Posterior cingulate gyrus (tissue), 11 donors: ENCODE measurements at regions not wholly inside any gene's neighbourhood (a gene's known extent, or its start where the extent isn't known, plus 50 kb on each side); places are given as distances from the start of the nearest gene placed in this dataset.
"Not testable (repeated sequence)": the region's sequence is repeated elsewhere in the genome, so short reads cannot be mapped to it uniquely, and the experiment has no call there.

ENCODE experiments used
- DNase-seq, 10 donors: peaks; one replicate each; pipeline versions ENCODE4 v3.0.0 to v3.0.0-alpha.2; 2020 to 2021; ENCODE audit warnings: mixed read lengths in 3 of 10
- intact Hi-C: fragments of 100-400 bp; cut with DNase I; formaldehyde crosslinking; loops from one replicate; pipeline ENCODE4 v1.15.1; 2023

DNA sequence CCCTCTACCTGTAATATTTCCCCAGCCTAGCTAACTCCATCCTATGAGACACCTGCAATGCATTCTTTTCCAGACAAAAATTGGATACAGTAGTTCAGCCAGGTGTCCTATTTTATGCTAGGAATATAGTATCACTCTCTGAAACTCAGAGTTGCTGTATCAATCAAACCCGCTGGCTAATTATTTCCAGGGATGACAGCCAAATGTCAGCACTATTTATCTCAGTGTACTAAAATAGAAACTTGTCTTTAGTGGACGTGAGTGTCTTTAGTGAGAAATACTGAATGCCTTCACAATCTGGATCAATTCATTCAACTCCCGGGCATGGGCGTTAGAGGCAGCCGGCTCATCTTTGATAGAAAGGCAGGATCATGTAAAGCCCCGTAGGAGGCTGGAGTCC is 196.2 kb downstream of the RBM46 start:
- DNase-seq, result no peak
- intact Hi-C loops, result no loop called here

DNA sequence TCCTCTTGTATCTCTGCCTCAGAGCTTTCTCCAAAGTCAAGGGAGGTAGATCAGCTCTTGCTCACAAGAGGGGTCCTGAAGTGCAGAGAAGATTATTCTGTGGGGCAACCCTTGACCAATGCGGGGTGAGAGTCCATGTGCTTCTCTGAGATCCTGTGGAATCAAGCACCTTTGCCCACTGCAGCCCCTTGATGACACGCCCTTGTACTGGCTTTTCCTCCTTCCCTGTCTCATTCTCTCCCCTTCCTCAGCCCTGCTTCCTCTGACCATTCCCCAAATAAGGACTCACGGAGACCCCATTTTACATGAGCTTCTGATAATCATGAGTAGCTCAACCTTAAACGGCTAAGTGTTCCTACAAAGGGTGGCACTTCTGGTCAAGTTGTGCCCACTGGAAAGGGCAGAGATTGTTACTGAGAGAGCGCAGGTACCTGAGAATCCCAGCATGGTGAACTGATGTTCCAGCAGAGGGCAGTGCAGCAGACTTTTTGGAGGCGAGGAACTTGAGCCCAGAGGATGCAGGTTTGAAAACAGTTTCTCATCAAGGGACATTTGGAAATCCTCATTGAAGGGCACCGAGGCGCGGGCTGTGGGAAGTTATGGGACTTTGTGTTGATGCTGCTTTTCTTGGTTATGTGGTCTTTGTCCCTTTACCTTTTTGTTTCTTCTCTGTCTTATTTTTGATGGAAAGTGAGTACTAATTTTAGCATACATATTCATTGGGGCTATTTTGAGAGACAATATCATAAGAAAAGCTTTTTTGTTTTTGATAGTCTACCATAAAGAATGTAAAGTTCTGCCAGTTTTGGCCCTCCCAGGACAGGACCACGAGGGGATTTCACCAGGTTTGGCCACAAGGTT is 201.3 kb downstream of the RBM46 start:
- peak; percentile 17 to 91 (median 70) for DNase-seq
- intact Hi-C loops, result loop anchor here (1.0 to 5.0 kb wide), 2 partner anchors 372 to 390 kb away; no protein-coding TSS in a partner anchor

DNA sequence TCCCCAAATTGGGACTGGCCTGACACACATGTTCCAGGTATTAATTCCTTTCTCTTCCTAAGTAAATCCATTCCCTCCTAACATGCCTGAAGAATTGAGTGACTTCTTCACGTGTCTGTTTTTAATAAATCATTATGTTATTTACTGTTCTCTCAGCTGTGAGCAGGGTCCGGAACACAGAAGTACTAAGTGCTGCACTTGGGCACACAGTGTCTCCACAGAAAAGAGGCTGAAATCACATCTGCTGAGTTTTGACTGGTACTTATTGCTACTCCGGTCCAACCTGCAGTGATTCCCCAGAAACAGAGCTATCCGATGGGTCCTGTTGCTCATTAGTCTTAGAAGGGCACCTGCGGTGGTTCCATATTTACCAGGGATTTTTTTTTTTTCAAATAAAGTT is 202.6 kb downstream of the RBM46 start:
- intact Hi-C loops, result loop anchor here (5.0 kb wide), 1 partner anchor 389 kb away; no protein-coding TSS in a partner anchor
- no peak for DNase-seq

DNA sequence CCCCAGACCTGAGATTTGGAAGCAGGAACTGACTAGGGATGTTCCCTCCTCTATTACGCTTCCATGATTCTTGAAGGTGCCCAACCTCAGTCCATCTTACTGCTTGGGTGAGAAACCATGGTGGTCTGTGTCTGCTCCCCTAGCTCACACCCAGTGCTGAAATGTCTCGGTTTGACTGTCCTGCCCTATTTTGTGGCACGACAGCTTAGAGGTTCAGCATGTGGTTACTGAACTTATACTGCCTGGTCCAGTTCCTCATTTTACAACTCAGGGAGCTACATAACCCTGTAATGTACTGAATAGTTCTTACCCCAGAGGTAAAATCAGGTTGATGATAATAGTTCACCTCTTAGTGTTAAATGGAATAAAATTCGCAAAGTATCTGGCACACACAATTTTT is 203.1 kb downstream of the RBM46 start:
- no peak for DNase-seq
- intact Hi-C loops, result loop anchor here (5.0 kb wide), 1 partner anchor 388 kb away; no protein-coding TSS in a partner anchor

DNA sequence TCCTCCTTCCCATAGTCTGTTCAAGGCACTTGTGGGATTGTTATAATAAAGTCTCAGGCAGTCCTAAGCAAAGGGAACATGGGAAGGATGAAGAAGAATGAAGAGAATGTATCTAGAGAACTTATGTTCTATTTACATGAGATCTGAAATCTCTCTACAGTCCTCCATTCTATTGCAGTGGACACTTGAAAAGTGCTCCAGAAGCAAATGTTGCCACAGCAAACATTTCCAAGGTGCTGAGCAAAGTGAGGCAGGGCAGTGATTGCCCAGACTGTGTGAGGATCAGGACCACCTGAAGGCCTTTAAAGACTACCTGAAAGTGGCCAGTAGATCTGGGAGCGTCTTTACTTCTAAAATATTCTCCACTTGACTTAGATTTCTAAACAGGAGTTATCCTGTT is 203.5 kb downstream of the RBM46 start:
- intact Hi-C loops, result loop anchor here (5.0 kb wide), 1 partner anchor 388 kb away; no protein-coding TSS in a partner anchor

DNA sequence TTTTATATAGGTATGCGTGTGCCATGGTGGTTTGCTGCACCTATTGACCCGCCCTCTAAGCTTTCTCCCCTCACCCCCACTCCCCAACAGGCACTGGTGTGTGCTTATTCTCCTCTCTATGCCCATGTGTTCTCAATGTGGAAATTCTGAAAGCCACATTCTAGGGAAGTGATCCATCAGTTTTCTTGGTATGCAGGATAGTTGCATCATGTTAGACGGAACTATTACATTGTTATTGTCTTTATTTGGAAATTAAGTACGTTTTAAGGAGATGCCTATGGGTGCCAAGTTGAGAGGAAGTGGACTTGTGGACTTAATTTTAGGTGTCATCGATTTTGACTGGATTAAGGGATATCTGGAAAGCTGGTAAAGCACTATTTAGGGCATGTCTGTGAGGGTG is 204.6 kb downstream of the RBM46 start:
- DNase-seq, result no peak
- intact Hi-C loops, result no loop called here

More for the DNA sequence above, 203.5 kb downstream of the RBM46 start:
- DNase-seq, result no peak

DNA sequence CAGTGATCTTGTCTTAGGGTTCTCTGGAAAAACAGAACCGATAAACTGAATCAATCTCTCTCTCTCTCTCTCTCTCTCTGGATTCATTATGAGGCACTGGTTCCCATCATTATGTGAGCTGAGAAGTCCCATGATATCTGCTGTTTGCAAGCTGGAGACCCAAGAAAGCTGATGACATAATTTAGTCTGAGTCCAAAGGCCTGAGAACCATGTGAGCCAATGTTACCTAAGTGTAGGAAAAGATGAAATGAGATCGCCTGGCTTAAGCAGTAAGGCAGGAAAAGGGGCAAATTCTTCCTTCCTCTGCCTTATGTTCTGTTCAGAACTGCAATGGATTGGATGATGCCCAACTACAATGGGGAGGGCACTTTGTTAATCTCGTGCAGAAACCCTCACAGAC is 207.4 kb downstream of the RBM46 start:
- intact Hi-C loops, result no loop called here
- DNase-seq, result no peak

DNA sequence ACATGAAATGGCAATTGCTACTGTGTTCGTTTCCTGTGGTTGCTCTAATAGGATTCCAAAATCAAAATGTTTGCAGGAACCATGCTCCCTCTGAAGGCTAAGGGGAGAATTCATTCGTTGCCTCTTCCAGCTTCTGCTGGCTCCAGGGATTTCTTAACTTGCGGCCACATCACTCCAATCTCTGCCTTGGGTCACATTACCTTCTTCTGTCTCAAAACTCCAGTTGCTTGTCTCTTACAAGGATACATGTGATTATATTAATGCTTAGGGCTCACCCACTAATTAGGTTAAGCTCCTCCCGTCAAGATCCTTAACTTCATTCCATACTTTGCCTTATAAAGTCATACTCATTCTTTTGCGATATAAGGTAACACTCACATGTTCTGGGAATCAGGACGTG is 208.4 kb downstream of the RBM46 start:
- intact Hi-C loops, result no loop called here
- DNase-seq, result no peak

DNA sequence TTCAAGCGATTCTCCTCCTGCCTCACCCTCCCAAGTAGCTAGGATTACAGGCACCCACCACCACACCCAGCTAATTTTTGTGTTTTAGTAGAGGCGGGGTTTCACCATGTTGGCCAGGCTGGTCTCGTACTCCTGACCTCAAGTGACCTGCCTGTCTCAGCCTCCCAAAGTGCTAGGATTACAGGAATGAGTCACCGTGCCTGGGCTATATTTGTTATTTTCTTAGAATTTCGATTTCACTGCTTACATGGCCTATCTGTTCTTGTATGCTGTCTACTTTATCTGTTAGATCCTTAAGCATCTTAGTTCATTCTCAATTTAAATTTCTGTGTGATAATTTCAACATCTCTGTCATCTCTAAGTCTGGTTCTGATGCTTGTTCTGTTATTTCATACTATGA is 210.6 kb upstream of the NPY2R start:
- DNase-seq, intact Hi-C loops: not testable (repeated sequence)

DNA sequence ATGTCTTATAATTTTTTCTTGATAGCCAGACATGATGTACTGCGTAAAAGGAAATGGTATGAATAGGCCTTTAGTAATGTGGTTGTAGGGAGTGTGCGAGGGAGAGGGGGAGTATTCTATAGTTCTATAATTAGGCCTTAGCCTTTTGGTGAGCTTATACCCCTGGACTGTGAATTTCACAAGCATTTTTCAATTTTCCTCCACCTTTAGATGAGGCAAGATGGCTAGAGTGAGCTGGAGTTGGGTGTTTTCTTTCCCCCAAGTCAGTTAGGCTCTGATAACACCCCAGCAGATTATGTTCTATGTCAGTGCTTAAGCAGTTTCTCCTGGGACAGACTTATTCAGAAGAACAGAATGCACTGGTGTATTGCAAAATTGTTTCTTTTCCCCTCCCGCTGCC is 210.2 kb upstream of the NPY2R start:
- intact Hi-C loops, result no loop called here
- no peak for DNase-seq

DNA sequence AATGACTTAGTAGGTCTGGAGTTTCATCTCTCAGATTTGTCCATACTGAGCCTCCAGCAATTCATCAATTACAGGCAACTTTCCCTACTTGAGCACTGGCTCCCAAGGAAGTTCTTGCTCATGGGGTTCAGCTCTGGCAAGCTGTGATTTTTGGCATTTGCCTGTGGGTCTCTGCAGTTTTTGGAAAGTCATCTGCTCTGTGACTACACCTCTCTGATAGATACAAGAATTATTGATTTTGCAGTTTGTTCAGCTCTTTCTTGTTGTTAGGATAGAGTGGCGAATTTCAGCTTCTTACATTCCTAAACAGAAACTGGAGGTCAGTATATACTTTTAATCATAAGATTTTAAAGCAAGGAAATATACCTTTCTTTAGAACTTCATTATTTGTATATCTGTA is 209.7 kb upstream of the NPY2R start:
- DNase-seq, result no peak
- intact Hi-C loops, result no loop called here

DNA sequence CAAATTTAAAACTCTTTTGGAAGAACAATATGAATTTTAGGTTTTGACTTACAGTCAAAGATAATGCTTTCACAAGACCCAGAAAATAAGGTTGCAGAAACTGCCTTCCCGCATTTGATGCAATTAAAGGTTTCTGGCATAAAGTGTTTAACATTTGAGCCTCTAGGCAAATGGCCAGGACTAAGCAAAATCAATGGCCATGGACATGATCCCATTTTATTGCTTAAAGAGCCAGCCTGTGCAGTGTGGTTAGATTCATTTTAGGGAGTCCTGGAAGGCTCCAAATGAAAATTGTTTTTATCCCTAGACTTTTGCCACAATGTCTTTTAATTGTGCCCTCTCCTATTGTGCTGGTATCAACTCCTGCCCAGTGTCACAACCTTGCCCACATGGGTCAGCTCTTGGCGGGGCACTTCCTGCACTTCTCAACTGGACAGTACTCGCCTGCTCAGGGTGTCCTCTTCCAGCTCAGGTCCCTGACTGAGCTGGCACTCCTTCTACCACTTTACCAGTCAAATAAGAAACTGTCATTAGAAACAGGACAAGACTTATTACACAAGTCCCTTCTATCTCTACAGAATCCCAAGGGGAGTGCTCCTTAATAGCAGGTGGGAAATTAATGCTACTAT is 208.4 kb upstream of the NPY2R start:
- no peak for DNase-seq
- intact Hi-C loops, result no loop called here

DNA sequence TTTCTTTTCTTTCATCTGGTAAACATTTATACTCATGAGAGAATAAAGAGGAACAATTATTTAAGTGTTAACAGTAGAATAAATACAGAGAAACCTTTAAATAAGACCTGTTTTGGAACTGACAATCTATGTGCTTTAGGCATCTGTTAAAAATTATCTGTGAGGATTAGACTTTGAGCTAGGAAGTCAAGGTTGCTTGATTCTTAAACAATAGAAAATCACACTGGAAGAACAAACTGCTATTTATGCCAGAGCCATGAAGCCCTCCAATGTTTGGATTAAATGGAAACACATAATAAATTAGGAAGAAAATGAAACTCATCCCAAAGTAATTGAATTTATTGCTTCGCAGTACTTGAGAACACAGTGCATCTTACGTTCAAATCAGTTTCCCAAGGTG is 207.2 kb upstream of the NPY2R start:
- DNase-seq, result no peak
- intact Hi-C loops, result no loop called here

DNA sequence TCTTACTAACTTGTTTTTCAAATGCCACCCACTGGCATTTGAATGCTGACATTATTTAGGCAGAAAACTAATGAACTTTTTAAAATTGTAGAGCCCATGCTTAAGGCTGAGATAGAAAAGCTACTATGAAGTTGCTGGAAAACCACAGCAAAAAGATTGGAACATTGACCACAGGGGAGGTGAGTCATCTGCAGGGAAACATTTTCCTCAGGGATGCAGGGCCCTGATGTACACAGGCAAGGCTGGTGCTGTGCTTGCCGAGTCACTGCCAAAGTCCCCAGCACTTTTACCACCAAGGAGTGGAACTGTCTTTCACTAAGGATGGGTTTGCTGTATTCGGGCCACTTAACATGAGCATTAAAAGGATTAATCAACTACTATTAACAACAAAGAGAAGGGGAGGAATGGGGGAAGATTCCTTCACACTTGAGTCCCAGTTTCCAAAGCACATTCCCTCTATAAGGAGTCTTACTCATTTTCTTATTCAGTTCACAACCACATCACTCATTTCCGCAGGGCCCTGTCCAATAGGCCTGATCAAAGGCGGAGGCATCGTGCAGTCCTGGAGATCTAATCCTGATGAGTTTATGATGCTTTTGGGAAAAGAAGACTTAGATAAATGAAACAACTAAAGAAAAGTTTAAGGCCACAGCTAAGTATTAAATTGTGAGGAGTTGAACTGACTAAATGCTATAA is 202.9 kb upstream of the NPY2R start:
- intact Hi-C loops, result no loop called here
- DNase-seq, result no peak

DNA sequence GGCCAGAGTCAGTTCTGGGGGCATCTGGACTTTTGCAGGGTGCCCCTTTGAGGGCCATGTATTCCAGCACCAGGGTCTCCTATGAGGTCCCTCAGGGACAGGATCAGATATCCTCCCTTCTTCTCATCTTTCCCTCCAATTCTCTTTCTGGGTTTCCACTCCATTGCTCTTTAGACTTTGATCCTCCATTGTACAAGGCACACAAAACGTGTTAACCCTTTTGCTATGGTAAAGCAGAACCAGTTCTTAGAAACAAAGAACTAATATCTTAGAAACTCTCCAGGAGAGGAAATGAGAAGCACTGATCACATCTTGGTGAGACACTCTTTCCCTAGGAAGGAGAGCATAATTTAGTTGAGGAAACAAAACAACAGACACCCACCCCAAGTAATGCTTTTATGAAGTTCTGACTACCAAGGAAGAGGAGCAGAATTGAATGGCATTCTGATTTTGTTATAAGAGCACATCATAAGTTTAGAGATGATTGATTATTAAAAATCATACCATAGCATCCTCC is 200.7 kb upstream of the NPY2R start:
- DNase-seq, result no peak
- intact Hi-C loops, result no loop called here

DNA sequence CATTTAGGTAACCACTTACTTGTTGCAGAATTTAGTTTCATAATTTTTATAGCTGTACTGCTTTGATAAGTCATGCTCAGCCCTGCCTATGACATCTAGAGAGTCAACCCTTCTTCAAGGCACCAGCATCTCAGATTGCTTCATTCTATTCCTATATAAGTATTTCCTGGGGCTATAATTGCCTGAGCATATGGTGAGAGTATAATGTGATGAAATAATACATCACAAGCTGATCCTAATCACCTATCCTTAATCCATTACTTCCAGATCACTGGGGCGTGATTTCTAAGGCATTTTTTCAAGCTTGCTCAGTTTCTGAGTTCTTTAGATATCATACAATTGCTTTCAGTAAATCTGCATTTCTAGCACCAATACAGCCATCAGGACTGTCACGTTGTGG is 200.0 kb upstream of the NPY2R start:
- DNase-seq, result no peak
- intact Hi-C loops, result no loop called here

DNA sequence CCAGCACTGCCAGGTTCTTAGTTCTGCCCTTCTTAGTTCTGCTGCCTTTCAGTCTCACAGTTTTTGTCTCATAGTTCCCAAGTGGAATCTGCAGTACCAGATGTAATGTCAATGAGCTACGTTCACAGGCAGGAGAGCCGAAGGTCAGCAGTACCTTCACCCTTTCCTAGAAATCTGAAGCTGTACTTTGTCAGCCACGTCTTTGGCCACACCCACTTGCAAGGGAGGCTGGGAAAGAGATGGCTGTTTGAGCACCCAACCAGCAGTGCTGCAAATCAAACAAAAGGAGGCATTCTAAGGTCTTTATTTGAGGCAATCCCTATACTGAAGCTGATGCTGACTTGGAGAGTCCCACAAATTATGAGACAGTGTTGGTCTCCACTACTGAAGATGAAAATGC is 199.1 kb upstream of the NPY2R start:
- no peak for DNase-seq

DNA sequence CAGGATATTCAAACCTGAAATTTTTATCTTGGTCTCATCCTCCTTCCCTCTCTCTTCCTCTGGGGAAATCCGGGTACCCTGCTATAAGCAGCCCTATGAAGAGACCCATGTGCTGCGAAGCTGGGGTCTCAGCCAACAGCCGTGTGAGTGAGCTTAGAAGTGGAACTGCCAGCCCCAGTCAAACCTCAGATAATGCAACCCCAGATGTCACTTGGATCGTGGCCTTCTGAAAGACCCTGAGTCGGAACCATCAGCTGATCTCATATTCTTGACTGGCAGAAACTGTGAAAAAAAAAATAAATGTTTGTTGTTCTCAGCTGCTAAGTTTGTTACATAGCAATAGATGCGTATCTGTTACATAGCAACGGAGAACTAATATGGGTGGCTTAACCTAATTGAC is 198.1 kb upstream of the NPY2R start:
- intact Hi-C loops, result no loop called here
- no peak for DNase-seq

More for the DNA sequence above, 199.1 kb upstream of the NPY2R start:
- intact Hi-C loops, result no loop called here

DNA sequence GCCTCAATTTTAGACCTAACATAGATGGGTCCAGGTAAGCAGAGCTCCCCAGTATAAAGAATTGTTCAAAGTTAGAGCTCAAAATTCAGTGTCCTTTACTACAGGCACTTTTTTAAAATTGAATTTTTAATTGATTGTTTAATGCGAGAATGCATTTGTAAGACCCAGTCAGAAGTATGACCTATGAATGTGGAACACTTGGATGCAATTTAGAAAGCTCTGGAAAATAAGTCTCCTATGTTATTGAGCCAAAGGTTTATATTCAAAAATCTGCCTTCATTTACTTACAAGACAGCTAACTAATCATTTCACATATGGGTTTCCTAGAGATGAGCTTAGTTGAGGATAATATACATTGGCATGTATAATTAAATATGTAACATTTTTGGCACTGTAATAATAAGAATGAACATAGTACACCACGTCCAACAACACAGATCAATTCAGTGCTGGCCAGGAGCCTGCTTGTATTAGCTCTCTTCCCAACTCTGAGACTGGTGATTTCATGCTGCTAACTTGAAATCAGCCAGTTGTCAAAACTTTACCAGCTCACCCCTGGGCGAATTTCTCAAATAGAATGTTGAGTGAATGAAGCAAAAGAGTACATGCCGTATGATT is 197.2 kb upstream of the NPY2R start:
- no peak for DNase-seq
- intact Hi-C loops, result no loop called here

DNA sequence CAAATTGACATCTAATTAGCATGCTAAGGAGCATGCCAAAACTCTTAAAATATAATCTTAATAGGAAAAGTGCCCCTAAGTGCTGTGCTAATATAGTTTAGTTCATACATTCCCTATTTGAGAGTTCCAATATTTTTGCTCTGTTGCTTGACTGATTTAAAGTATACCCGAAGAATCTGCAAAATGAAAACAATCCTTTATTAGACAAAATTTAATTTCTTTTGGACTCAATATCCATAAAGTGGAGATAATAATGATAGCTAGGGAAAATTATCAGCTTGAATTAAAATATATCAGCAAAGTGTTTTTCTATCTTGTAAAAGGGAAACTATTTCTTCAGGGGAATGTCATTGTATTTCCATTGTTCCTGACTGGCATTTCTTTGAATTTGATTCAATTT is 196.0 kb upstream of the NPY2R start:
- intact Hi-C loops, result no loop called here
- no peak for DNase-seq

DNA sequence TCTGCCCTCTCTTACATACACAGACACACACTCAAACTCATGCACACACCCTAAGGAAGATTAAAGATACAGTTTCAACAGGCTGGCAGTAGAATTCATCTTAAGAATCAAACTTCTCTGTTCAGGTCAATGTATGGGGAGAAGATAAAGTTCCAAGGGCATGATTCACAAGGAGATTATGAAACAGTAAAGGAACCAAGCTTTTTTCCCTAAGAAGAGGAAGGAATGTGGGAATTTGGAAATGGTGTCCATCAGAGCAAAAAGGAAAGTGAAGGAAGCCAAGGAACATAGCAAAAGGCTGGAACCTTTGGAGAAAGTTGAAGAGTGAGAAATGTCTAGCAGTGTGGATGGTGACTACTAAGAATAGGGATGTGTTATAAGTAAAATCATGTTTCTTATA is 191.0 kb upstream of the NPY2R start:
- intact Hi-C loops, result no loop called here
- DNase-seq, result no peak
